ENCODE measurements at regions not wholly inside any gene's neighbourhood (a gene's known extent, or its start where the extent isn't known, plus 50 kb on each side); places are given as distances from the start of the nearest gene placed in this dataset.

GRCh38 chr17:13403982-13404946 lies 197.5 kb downstream of the HS3ST3A1 start:
- Histone ChIP-seq H3K79me2 (ENCODE audit: control insufficient read depth in 1 of 2, insufficient read depth in 2 of 2, low read length in 2 of 2) (no peaks in the 10 kb centered on the region), H3K9ac (replicated peaks in 1 of 4; ENCODE audit: extremely low read depth in 1 of 4, low read depth in 3 of 4, low read length in 3 of 4) (no peak overlapping the region), H3K23me2 (ENCODE audit: low read depth, low read length) (no peaks in the 10 kb centered on the region), H3K23ac (ENCODE audit: insufficient read length) (no peak overlapping the region), H2BK12ac (ENCODE audit: low read depth, low read length) (no peak overlapping the region), H2AFZ (ENCODE audit: low read length) (no peak overlapping the region), H3K4me1 (replicated peaks in 1 of 4; ENCODE audit: control insufficient read depth in 3 of 4, insufficient read depth in 4 of 4, low read length in 3 of 4) (peaks cover 1 to 15% (median 5%) of the 10 kb centered on the region in 4 experiments; a peak in 2 of 7 replicates), H3K27ac (ENCODE audit: low read depth, low read length) (no peak overlapping the region), H2BK5ac (ENCODE audit: low read depth, low read length) (no peak overlapping the region), H3K56ac (replicated peaks; ENCODE audit: insufficient read length, low read depth, low read length) (no peak overlapping the region), H2BK120ac (replicated peaks; ENCODE audit: low read depth, low read length) (no peak overlapping the region), H3K9me3 (ENCODE audit: insufficient read depth in 2 of 2, low read depth in 1 of 2, low read length in 1 of 2) (no peaks in the 10 kb centered on the region), H4K5ac (ENCODE audit: insufficient read length, low read depth, low read length) (no peak overlapping the region), H3K36me3 (ENCODE audit: control insufficient read depth in 2 of 4, insufficient read depth in 4 of 4, low read length in 3 of 4) (no peaks in the 10 kb centered on the region), H3K18ac (ENCODE audit: extremely low read depth, low read length) (no peak overlapping the region), H3K4me3 (ENCODE audit: extremely low read depth in 1 of 4, insufficient read depth in 2 of 4, low read depth in 3 of 4, low read length in 4 of 4) (no peak overlapping the region), H2AK5ac (ENCODE audit: low read depth, low read length) (no peak overlapping the region), H4K20me1 (replicated peaks in 1 of 2; ENCODE audit: control insufficient read depth in 1 of 2, insufficient read depth in 2 of 2, low read length in 2 of 2) (no peaks in the 10 kb centered on the region), H3K4ac (replicated peaks; ENCODE audit: insufficient read length, low read depth, low read length) (no peak overlapping the region), H4K91ac (replicated peaks; ENCODE audit: insufficient read length, low read length) (no peak overlapping the region), H3K27me3 (replicated peaks in 1 of 4; ENCODE audit: control insufficient read depth in 3 of 4, extremely low read depth in 1 of 4, insufficient read depth in 3 of 4, low read length in 3 of 4) (no peaks in the 10 kb centered on the region), H4K8ac (ENCODE audit: extremely low read depth, insufficient read depth, low read length) (no peak overlapping the region), H3K79me1 (ENCODE audit: low read depth, low read length) (no peaks in the 10 kb centered on the region), H3K14ac (ENCODE audit: insufficient read length) (no peak overlapping the region), H3K4me2 (ENCODE audit: insufficient read depth in 1 of 2, low read depth in 2 of 2, low read length in 2 of 2) (no peak overlapping the region), H2BK20ac (ENCODE audit: low read length) (no peak overlapping the region), H2BK15ac (ENCODE audit: low read length) (no peak overlapping the region)
- no peak for DNase-seq (ENCODE audit: low read depth in 1 of 2, low spot score in 2 of 2)
- ChIA-PET POLR2A (ENCODE audit: partially characterized antibody) (no interaction called here), CTCF (ENCODE audit: partially characterized antibody) (no interaction called here)
- no peak for FAIRE-seq
- WGBS, 2 experiments (ENCODE audit: extremely low coverage in 1 of 2, insufficient coverage in 1 of 2, insufficient read length in 1 of 2, insufficient replicate concordance in 2 of 2, low coverage in 1 of 2, low lambda C conversion rate in 2 of 2, missing lambda C conversion rate in 1 of 2), result 72% methylated on average over 4 of the region's 4 CpGs; no CpG with 5 or more reads in 1 of the 2 experiments
- TF ChIP-seq JUND (IDR thresholded peaks at IDR 0.05; ENCODE audit: low read length) (no peak), SP1 (IDR thresholded peaks at IDR 0.05; ENCODE audit: low read depth, low read length) (no peak), FOSL1 (IDR thresholded peaks at IDR 0.05; ENCODE audit: insufficient read depth, low read depth, low read length) (no peak), EP300 (IDR thresholded peaks at IDR 0.05; ENCODE audit: borderline replicate concordance in 1 of 2, low read depth in 2 of 2, low read length in 2 of 2) (no peak), CEBPB (IDR thresholded peaks at IDR 0.05; ENCODE audit: low read depth, low read length) (no peak), RAD21 (IDR thresholded peaks at IDR 0.05 in 1 of 2, conservative IDR thresholded peaks at IDR 0.05 in 1 of 2; ENCODE audit: low read depth in 2 of 2, low read length in 2 of 2) (no peak), ASH2L (IDR thresholded peaks at IDR 0.05; ENCODE audit: low read length) (no peak), CHD1 (IDR thresholded peaks at IDR 0.05; ENCODE audit: low read depth, low read length) (no peak), CHD2 (IDR thresholded peaks at IDR 0.05; ENCODE audit: low read length) (no peak), HDAC2 (IDR thresholded peaks at IDR 0.05; ENCODE audit: borderline replicate concordance in 1 of 2, low read depth in 2 of 2, low read length in 2 of 2) (no peak)
